ENCODE measurements at regions not wholly inside any gene's neighbourhood (a gene's known extent, or its start where the extent isn't known, plus 50 kb on each side); places are given as distances from the start of the nearest gene placed in this dataset.

DNA sequence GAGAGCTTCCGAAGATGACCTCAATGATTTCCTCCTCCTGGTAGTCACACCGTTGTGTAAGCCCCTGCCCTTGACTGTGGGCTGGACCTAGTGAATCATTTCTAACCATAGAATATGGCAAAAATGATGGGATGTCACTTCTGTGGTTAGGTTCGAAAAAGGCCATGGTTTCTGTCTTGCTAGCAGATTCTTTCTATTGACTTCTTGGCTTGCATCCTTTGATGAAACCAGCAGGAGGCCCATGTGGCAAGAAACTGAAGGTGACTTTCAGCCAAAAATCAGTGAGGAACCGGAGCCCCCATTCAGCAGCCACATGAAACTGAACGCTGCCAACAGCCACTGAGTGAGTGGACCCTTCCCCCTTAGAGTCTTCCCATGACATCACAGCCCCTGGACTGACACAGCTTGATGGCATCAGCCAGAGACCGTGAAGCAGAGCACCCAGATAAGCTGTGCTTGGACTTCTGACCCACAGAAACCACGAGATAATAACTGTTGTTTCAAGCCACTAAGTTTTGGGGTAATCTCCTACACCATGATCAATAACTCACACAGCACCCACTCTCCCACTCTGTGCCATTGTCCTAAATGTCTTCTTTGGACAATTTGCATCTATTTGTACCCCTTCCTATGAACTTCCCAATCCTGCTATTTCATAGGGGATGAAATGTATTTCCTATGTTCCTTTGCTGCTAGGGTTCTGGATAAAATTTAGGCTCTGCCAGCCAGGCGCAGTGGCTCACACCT lies 148.0 kb upstream of the STX18 start:
- DNase-seq, result no peak

DNA sequence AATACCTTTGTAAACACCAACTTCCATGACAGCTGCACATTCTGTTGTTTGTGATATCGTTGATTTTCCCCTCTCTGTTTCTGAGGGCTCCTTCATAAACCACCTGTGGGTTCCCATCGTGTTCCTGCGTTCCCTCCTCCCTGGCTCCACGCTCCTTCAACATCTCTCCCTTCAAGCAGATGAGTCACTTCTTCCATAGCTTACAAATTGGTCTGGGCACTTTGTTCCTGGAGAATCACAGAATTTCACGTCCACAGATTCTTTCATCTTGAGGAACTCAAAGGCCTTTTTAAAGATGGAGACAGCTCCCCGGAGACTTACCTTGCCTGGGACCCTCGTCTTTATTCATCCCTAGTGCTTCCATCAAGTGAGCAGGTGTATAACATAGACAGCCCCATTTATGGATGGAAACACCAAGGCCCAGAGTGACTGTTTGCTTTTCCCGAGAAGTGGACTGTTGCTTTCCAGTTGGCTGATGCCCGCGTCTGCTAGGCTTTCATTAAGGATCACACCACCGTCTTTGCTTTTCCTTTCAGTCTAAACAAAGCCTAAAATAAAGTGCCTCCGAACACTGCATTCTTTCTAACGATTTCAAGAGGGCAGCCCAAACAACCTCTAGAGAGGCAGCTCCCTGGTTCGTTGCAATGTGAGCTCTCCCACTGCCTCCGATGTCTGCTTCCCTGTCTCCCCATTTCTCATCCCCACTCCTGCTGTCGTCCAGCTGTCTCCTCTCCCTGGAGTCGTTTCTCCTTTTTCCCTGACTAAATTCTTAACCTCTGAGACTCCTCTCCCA lies 146.3 kb upstream of the STX18 start:
- no peak for DNase-seq

DNA sequence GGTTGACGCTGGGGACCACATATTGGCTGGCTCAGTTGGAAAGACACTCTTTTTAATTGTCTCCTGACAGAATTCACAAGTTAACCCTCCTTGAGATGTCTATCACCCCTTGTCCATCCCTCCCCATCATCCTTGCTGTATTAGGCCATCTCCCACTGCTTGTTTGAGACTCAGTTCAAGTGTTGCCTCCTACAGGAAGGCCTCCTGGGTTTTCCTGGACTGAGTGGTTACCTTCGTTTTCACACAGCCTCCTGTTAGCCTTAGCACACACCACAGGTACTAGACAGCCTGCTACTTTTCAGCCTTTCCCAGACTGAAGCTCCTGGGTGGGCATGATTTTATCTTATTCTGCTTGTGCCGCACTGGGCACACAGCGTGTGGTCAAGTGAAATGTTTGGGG lies 145.3 kb upstream of the STX18 start:
- no peak for DNase-seq

DNA sequence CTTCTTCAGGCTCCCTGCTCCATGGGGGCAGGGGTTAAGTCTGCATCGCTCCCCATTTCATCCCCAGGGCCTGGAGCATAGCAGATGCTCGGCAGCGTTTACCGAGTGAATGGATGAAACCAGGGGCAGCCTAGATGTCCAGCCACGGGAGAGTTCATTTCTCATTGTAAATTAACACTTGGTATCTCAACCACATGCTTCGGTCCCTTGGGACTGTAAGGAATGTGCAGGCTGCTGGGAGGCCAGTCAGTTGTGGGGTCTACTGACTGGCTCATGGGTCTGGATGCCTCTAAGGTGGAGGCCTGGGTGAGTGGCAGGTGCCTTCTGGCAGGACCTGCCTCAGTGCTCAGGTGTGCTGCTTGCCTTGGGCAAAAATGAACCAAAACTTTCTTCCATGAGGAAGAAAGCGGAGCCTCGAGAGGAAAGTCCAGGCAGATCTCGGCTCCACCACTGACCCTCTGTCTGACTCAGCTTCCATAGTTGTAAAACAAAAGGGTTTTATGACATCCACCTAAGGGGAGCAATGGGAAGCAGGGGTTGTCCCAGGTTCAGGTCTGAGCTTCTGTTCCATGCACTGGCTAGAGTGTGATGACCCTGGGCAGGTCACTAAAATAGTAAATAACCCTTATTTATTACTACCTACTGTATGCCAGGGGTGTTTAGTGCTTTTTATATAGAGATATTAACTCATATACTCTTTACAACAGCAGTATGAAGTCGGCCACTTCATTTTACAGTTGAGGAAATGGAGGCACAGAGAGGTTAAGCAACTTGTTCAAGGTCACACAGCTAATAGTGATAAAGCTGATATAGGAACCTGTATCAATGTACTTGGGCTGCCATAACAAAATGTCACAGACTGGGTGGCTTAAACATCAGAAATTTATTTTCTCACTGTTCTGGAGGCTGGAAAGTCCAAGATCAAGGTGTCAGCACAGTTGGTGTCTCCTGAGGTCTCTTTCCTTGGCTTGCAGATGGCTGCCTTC lies 144.3 kb upstream of the STX18 start:
- DNase-seq, result no peak

DNA sequence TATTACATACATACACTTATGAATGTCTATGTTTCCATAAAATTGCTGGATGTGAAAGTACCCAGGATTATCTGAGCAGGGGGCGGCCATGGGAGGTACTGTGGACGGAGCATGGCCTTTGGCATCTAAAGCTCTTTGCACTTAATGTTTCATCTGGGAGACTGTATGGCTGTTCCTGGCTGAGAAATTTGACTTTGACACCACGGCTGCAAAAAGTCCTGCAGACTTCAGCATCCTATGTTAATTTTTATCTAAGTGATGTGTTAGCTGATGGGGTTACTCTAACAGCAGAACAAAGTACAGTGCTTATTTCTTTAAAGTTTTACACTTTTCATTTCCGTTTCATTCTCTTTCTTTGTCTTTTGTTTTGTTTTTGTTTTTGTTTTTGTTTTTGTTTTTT lies 139.8 kb upstream of the STX18 start:
- no peak for DNase-seq

DNA sequence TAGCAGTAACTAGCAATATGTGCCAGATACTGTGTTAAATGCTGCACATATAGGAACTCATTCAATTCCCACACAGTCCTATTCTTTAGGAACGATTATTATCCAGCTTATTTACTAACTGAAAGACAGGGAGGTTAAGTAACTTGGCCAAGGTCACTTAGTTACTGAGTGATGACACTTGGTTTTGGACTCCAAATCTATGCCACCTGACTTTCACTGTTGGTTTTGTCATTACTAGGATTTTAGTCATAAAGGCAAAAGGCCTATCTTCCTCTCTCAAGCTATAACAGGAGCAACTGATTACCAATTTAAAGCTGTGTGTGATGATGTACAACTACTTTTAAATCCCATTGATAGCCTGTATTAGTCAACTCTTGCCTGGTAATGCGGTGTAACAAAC lies 138.9 kb upstream of the STX18 start:
- DNase-seq, result no peak

DNA sequence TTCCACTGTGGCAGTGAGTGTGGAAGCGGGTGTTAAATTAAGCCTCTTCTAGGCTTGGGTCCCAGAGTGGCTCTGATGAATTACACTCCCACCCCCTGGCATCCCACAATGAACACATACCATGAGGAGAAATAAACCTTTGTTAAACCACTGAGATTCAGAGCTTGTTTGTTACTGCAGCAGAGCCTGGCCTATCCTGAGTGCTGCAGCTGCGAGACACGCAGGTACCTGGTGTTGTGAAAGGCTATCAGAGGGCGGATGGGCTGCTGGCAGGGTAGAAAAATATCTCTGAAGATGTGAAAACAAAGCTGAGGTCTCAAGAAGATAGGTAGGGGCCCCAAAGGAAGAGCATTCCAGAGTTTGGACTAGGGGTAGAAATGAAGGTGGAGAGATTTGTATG lies 138.4 kb upstream of the STX18 start:
- no peak for DNase-seq

DNA sequence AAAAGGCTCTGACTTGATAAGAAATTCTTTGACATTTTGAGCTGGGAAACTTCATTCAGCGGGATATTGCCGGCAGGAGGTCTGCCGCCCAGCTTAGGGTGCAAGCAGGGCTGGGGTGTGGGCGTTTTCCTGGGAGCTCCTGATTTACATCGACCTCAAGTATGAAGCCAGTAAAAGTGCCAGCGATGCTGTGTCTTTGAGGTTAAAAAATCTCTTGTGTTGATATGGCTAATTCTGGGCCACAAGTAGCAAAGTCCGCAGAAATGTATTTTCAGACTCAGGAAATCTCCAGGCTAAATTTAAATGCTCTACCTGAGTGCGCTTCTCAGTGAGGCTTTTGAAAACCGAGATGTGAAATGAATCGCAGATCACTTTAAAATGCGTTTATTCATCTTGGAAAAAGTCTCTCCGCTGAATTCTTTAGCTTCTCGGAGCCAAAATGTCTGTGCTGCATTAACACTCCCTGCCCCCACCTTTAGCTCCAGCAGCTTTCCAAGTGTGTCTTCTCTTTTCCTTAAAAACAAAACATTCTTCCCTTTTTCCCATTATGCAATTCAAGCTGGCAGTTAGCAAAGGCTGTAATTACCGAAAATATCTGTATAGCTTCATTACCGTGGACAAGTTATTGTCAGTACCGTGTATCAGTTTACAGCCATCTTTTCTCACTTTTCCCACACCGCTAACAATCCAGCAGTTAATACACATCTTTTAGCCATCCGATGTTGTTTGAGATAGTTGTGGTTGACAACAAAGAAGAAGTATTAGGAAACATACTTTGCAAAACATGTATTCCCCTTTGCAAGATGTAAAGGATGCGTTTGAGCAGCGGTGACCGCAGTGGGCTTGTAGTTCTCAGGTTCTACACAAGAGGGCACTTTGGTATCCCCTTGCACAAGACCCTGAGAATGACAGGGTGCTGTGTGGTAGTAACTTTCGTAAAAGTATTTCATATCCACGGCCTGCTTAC lies 136.0 kb upstream of the STX18 start:
- no peak for DNase-seq

DNA sequence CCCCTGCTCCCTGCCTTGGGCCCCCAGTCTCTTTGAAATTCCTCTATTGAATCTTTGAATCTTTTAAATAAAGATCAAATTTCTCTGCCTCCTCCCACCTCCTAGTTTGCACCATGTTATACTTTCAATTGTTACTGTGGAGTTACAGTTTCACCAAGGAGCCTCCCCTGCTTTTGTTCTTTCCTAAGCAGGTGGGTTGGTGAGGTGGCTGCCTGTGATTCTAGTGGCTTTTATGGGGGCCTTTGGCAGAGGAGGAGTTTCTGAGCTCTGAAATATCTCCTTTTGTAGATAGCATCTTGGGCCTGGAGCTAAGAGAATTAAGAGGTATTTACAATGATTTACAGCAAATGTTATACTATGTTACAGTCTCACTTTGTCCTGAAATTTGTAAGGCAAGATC lies 133.8 kb upstream of the STX18 start:
- no peak for DNase-seq

DNA sequence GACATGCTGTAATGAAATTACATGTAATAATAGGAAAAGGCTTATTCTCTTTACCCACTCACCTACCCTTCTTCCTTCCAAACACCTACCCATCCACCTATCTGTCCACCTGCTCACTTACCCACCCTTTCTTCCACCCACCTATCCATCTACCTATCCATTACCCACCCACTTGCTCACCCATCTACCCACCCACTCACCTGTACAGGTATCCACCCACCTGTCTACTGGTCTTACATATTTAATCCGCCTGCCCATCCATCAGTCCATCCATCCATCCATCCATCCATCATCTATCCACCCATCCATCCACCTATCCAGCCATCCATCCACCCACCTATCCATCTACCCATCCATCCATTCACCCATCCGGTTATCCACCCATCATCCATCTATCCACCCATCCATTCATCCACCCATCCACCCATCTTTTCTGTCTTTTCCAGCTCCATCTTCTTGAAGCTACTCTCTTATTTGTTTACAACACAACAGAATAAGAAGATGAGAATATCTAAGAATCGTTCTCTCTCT lies 133.3 kb upstream of the STX18 start:
- no peak for DNase-seq

DNA sequence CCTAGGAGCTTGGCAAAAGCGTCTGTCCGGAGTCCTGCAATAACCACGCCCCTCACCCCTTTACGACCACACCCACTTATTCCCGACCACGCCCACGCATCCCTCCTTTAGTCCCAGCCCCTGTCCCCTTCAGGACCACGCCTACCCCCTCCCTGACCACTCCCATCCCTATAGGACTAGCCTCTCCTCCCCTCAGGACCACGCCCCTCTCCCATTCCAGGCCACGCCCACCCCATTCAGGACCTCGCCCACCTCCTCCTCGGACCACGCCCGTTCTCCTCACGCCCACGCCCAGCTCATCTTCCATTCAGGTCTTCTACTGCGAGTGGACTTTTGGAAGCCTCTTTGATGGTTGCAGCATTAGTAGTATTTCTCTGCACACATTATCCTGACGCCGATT lies 131.2 kb upstream of the STX18 start:
- DNase-seq, result no peak

DNA sequence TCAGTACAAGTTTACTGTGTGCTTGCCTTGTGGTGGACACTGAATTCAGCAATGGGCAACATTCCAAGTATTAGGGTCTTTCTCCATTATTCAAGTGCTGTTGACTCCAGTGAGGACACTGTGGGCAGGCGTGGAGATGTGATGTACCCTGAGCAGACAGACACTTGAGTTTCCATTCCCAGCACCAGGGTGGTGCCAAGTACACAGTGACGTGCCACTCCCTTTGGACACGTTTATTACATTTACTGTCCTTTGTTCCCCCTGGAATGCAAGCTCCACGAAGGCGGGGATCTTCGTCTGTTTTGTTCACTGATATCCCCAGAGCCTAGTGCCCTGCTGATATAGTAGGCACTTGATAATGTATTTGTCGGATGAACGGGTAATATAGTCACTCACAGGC lies 130.6 kb upstream of the STX18 start:
- DNase-seq, result no peak

DNA sequence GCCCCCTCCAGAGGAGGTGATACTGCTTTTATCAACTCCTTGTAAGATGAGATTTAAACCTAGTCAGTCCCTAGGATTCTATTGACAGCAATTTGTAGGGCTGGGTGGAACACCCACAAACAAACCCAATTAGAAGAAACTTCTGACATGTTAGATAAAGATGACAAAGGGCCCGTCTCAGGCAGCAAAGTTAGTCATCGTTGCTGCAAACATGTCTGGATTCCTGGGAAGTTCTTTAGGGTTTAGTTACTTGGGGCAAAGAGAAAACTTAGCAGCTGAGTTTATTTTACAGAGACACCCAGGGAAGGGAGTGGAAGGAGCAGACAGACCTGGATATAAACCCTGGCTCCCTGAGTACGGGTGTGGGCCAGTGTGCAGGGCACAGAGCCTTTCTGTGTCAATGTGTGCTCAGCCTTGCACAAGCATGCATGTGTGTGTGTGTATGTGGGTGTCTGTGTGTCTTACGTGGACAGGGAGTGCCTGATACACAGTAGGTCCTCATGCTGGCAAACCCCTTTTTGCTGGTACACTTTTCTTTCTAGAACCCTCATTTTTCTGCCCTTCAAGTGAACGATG lies 130.0 kb upstream of the STX18 start:
- no peak for DNase-seq

DNA sequence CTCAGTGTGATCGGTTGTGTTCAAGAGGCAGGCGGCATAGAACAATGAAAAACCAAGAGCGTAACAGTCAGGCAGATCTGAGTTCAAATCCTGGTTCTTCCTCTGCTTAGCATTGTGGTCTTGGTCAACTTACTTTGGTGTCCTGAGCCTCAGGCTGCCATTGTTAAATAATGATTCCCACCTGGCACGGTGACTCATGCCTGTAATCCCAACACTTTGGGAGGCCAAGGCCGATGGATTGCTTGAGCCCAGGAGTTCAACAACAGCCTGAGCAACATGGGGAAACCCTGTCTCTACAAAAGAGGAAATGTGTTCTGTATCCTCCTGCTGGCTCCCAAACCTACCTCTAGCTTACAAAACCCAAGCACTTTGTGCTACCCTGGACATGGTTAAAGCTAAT lies 129.0 kb upstream of the STX18 start:
- DNase-seq, result no peak

DNA sequence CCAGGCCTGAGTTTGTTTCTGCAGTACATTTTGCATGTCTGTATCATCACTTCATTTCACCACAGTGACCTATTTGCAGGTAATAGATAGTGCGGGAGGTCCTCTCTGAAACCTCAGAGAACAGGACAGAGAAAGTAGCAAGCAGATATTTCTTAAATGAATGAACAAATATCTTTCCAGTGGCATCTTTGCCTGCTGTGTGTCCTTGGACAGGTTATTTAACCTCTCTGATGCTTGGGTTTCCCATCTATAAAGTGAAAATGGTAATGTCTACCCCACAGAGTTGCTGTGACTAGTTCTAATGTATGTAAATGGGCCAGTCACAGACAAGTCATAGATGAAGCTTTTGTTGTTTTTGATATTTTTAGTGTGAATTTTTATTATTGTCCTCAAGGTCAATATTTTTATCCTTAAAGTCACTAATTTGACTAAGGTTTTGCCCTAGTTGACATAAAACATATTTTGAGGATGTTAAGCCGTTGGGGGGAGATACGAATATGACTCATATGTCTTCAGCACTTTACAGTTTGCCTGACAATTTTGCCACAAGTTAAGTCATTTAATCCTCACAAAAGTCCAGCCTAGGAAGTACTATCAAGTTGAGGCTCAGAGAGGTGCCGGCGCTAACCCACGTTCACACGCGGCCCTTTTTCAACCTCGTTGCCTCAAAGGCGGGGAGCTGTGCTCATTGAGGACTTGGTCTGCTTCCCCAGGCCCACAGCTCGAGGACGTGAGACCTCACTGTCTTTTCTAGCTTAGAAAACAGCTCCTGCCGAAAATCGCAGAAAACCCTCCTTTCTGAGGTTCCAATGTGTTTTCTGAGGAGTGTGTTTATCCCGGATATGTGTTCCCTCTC lies 126.7 kb upstream of the STX18 start:
- DNase-seq, result no peak

DNA sequence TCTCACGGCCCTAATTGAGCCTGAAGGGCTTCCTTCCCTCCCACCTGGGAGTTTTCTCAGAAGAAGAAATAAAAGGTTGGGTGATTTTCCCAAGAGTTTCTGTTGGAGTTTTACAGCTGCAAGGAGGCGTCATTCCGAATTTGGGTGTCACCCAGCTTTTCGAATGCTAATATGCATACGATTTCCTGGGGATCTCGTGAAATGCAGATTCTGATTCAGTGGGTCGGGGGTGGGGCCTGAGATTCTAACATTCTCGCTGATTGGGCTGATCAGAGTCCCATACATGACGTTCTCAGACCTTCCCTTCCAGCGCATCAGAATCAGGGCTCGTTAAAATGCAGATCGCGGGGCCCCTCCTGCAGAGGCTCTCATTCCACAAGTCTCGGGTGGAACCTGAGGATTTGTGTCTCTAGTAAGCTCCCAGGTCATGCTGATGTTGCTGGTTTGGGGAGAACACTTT lies 125.8 kb upstream of the STX18 start:
- DNase-seq, result no peak

DNA sequence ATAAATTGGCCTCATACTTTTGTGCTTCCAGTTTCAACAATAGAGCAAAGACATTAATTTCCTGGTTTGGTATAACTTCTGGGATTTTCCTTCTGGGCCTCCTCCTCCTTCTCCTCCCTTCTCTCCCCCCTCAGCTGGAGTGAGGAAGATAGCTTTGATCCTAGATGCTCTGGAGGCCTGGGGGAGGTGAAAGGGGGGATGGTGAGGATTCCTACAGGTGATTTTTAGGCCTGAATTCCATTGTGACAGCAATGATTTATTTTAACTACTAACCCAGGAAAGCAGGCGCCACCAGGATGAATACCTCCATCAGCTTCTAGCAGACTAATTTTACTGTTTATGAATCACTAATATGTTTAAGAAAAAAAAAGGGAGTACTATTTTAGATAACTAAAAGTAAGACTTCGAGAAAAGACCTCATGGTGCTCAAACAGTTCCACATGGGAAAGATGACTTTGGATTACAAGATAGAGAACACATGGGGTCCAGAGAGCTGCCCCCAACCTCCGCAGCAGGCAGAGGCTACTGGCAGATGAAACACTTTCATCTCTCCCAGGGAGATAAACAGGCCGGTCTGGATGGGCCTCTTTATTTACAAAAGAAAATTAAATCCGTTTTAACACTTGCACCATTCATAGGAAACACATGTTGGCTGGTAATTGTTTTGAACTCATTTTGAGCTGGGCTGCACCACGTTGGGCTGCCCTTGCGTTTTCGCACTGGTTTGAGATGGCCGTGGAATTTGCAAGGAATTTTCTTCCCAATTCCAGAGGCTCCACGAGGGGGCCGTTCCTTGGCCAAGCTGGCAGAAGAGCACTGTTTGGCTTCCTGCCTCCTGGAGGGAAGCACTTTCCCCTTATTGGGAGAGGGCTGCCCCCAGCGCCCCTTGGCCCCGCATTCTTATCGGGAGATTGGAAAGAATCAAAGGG lies 125.1 kb upstream of the STX18 start:
- DNase-seq, result no peak

DNA sequence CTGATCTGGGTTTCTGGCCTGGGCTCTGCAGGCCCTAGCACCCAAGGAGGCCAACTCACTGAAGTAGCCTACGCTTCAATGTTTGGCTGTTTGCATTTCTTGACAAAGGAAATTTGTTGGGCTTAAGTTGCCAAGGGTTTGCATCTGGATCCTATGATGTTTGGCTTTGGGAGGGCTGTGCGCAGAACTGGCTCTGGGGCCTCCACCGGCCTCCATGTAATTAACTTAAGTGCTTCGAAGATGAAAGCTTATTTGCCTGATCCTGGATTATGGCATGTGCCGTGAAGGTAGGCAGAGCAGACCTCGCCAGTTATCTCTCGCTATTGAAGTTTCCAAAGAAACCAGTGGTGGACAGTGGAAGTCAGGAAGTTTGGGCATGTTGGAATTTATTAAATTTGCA lies 124.3 kb upstream of the STX18 start:
- no peak for DNase-seq

DNA sequence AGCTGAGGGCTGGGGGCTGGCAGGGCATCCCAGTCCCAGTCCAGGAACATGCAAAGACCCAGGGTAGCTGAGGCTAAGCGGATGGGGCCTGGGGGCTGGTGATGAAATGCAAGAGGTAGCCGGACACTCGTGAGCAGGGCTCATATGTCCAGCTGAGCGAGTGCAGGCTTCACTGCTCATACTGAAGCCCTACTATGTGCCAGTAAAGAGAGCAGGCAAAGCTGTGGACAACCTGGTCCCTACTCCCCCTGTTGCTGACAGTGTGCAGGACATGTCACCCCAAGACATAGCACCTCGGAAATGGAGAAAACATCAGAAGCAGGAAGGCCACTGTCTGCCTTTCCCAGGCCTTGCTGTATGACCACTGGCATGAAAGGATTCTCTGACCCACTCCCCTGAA lies 122.4 kb upstream of the STX18 start:
- no peak for DNase-seq
